ENCODE measurements at regions not wholly inside any gene's neighbourhood (a gene's known extent, or its start where the extent isn't known, plus 50 kb on each side); places are given as distances from the start of the nearest gene placed in this dataset.

- Histone ChIP-seq H3K4me1 (no peaks in the 10 kb centered on the region), H3K4me3 (ENCODE audit: low read depth, low read length) (no peak overlapping the region), H3K36me3 (no peaks in the 10 kb centered on the region), H3K27me3 (no peaks in the 10 kb centered on the region), H3K9me3 (no peaks in the 10 kb centered on the region)
- DNase-seq, result no peak
- TF ChIP-seq CTCF (IDR thresholded peaks at IDR 0.05; ENCODE audit: low read depth, low read length), result no peak
These were observed 656.3 kb downstream of the HS3ST4 start for GRCh38 chr16:26348095-26348494.

- DNase-seq, result no peak
- Histone ChIP-seq H3K27me3 (no peaks in the 10 kb centered on the region), H3K4me3 (ENCODE audit: low read depth, low read length) (no peak overlapping the region), H3K4me1 (no peaks in the 10 kb centered on the region), H3K36me3 (no peaks in the 10 kb centered on the region), H3K9me3 (no peaks in the 10 kb centered on the region)
- no peak for TF ChIP-seq CTCF (IDR thresholded peaks at IDR 0.05; ENCODE audit: low read depth, low read length)
These were observed 669.1 kb downstream of the HS3ST4 start for GRCh38 chr16:26360867-26361266.

GRCh38 chr16:26363581-26363980, 671.8 kb downstream of the HS3ST4 start:
- no peaks in the 10 kb centered on the region for H3K4me1 ChIP-seq
- H3K36me3 ChIP-seq, result no peaks in the 10 kb centered on the region
- TF ChIP-seq CTCF (IDR thresholded peaks at IDR 0.05; ENCODE audit: low read depth, low read length), result no peak
- H3K9me3 ChIP-seq, result no peaks in the 10 kb centered on the region
- no peak for DNase-seq
- H3K27me3 ChIP-seq, result no peaks in the 10 kb centered on the region
- no peak overlapping the region for H3K4me3 ChIP-seq (ENCODE audit: low read depth, low read length)

GRCh38 chr16:26365161-26365940, 673.6 kb downstream of the HS3ST4 start:
- Histone ChIP-seq H3K36me3 (no peaks in the 10 kb centered on the region), H3K9me3 (no peaks in the 10 kb centered on the region), H3K4me3 (ENCODE audit: low read depth, low read length) (no peak overlapping the region), H3K4me1 (no peaks in the 10 kb centered on the region), H3K27me3 (no peaks in the 10 kb centered on the region)
- DNase-seq, result no peak
- no peak for TF ChIP-seq CTCF (IDR thresholded peaks at IDR 0.05; ENCODE audit: low read depth, low read length)

- H3K4me3 ChIP-seq (ENCODE audit: low read depth, low read length), result no peak overlapping the region
- peaks cover 4% of the 10 kb centered on the region; the same call in 1 of the 2 replicates for H3K9me3 ChIP-seq
- TF ChIP-seq CTCF (IDR thresholded peaks at IDR 0.05; ENCODE audit: low read depth, low read length), result no peak
- DNase-seq, result no peak
- H3K4me1 ChIP-seq, result no peaks in the 10 kb centered on the region
- no peaks in the 10 kb centered on the region for H3K27me3 ChIP-seq
- H3K36me3 ChIP-seq, result no peaks in the 10 kb centered on the region
These were observed 679.6 kb downstream of the HS3ST4 start for GRCh38 chr16:26371349-26371869.

- no peaks in the 10 kb centered on the region for H3K36me3 ChIP-seq
These were observed 682.6 kb downstream of the HS3ST4 start for GRCh38 chr16:26374279-26374925.

More at GRCh38 chr16:26374279-26374925, 682.6 kb downstream of the HS3ST4 start:
- Histone ChIP-seq H3K9me3 (peaks cover 4% of the 10 kb centered on the region), H3K4me3 (ENCODE audit: low read depth, low read length) (no peak overlapping the region), H3K4me1 (no peaks in the 10 kb centered on the region), H3K27me3 (no peaks in the 10 kb centered on the region)
- DNase-seq, result no peak
- no peak for TF ChIP-seq CTCF (IDR thresholded peaks at IDR 0.05; ENCODE audit: low read depth, low read length)
